HEK293 (cell line): ENCODE measurements at regions not wholly inside any gene's neighbourhood (a gene's known extent, or its start where the extent isn't known, plus 50 kb on each side); places are given as distances from the start of the nearest gene placed in this dataset.

Source experiments
- BCL11A ChIP-seq: fragments of 450-650 bp; formaldehyde crosslinking; IDR thresholded peaks from 2 replicates; pipeline ENCODE4 v1.5.1; 2016; ENCODE audit warnings: low read depth, missing biosample characterization, missing genetic modification characterization
- CTCF ChIP-seq: fragments of 450-650 bp; formaldehyde crosslinking; IDR thresholded peaks from 2 replicates; pipeline ENCODE4 v1.5.1; 2016; ENCODE audit warnings: missing biosample characterization, missing genetic modification characterization
- ELK4 ChIP-seq: IDR thresholded peaks from 2 replicates; pipeline ENCODE4 v1.6.1; 2011; ENCODE audit warnings: mild to moderate bottlenecking, low read depth, low read length, borderline replicate concordance
- MEIS1 ChIP-seq: sonication (generic); formaldehyde crosslinking; IDR thresholded peaks from 2 replicates; pipeline ENCODE4 v1.8.1; 2022; ENCODE audit warnings: missing genetic modification reagents, mild to moderate bottlenecking, borderline replicate concordance
- YY1 ChIP-seq: fragments of 450-650 bp; formaldehyde crosslinking; IDR thresholded peaks from 2 replicates; pipeline ENCODE4 v1.5.1; 2018; ENCODE audit warnings: missing biosample characterization, missing genetic modification characterization
- ZBTB21 ChIP-seq: fragments of 450-650 bp; formaldehyde crosslinking; IDR thresholded peaks from 2 replicates; pipeline ENCODE4 v1.5.1; 2017; ENCODE audit warnings: missing biosample characterization, missing genetic modification characterization
- ZNF140 ChIP-seq: fragments of 450-650 bp; formaldehyde crosslinking; IDR thresholded peaks from 2 replicates; pipeline ENCODE4 v1.5.1; 2016; ENCODE audit warnings: missing biosample characterization, missing genetic modification characterization
- ZNF48 ChIP-seq: fragments of 450-650 bp; formaldehyde crosslinking; IDR thresholded peaks from 2 replicates; pipeline ENCODE4 v1.5.1; 2016; ENCODE audit warnings: missing biosample characterization, missing genetic modification characterization
- ZNF704 ChIP-seq: fragments of 450-650 bp; formaldehyde crosslinking; IDR thresholded peaks from 2 replicates; pipeline ENCODE4 v1.5.1; 2016; ENCODE audit warnings: missing biosample characterization, missing genetic modification characterization
- ZNF843 ChIP-seq: fragments of 450-650 bp; formaldehyde crosslinking; IDR thresholded peaks from 2 replicates; pipeline ENCODE4 v1.5.1; 2016; ENCODE audit warnings: missing biosample characterization, missing genetic modification characterization
- TF ChIP-seq, protein P1 (sequence below): fragments of 450-650 bp; formaldehyde crosslinking; IDR thresholded peaks from 2 replicates; pipeline ENCODE4 v1.5.1; 2016; ENCODE audit warnings: missing biosample characterization, missing genetic modification characterization, low read depth
- TF ChIP-seq, protein P2 (sequence below): fragments of 450-650 bp; formaldehyde crosslinking; IDR thresholded peaks from 2 replicates; pipeline ENCODE4 v1.5.1; 2016; ENCODE audit warnings: missing biosample characterization, missing genetic modification characterization

DNA sequence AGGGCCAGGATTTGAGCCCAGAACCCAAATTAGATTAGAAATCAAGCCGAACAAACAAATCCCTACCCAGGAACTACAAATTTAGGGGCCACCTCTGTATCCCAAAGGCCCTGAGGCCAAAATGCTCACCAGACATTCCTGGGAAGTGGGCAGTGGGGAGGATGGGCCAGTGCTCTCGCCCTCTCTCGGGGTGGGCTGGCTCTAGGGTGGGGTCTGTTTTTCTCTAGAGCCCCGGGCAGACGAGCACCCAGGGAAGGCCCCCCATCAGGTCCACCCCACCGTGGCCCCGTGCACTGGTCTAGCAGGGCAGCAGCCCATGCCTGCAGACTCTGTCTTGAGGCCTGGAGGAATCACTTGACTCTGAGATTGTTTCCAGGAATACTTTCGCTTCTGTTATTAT, 252.0 kb downstream of the RRAGC start:
- TF ChIP-seq ZNF48 (tag by site-specific recombination) (no peak), YY1 (tag by site-specific recombination) (no peak), CTCF (no peak), ZBTB21 (tag by site-specific recombination) (no peak), MEIS1 (CRISPR knock-in tag) (no peak), ZNF843 (tag by site-specific recombination) (no peak), BCL11A (tag by site-specific recombination) (no peak), ZNF704 (no peak), ZNF140 (tag by site-specific recombination) (no peak), ELK4 (no peak)
- TF ChIP-seq, protein P1, sequence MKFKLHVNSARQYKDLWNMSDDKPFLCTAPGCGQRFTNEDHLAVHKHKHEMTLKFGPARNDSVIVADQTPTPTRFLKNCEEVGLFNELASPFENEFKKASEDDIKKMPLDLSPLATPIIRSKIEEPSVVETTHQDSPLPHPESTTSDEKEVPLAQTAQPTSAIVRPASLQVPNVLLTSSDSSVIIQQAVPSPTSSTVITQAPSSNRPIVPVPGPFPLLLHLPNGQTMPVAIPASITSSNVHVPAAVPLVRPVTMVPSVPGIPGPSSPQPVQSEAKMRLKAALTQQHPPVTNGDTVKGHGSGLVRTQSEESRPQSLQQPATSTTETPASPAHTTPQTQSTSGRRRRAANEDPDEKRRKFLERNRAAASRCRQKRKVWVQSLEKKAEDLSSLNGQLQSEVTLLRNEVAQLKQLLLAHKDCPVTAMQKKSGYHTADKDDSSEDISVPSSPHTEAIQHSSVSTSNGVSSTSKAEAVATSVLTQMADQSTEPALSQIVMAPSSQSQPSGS = no peak
- TF ChIP-seq, protein P2, sequence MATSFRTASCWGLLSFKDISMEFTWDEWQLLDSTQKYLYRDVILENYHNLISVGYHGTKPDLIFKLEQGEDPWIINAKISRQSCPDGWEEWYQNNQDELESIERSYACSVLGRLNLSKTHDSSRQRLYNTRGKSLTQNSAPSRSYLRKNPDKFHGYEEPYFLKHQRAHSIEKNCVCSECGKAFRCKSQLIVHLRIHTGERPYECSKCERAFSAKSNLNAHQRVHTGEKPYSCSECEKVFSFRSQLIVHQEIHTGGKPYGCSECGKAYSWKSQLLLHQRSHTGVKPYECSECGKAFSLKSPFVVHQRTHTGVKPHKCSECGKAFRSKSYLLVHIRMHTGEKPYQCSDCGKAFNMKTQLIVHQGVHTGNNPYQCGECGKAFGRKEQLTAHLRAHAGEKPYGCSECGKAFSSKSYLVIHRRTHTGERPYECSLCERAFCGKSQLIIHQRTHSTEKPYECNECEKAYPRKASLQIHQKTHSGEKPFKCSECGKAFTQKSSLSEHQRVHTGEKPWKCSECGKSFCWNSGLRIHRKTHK = no peak
